ENCODE measurements at regions not wholly inside any gene's neighbourhood (a gene's known extent, or its start where the extent isn't known, plus 50 kb on each side); places are given as distances from the start of the nearest gene placed in this dataset.
"Not testable (repeated sequence)": the region's sequence is repeated elsewhere in the genome, so short reads cannot be mapped to it uniquely, and the experiment has no call there.

- H3K4me3 ChIP-seq (ENCODE audit: low read depth, low read length), result no peak overlapping the region
- DNase-seq (ENCODE audit: low read depth), result no peak
Observed at GRCh38 chr9:72440378-72440777, 75.4 kb upstream of the ZFAND5 start.

GRCh38 chr9:72433616-72434267 lies 68.7 kb upstream of the ZFAND5 start:
- not testable (repeated sequence) for H3K4me3 ChIP-seq (ENCODE audit: low read depth, low read length); DNase-seq (ENCODE audit: low read depth)

GRCh38 chr9:72431036-72431435 lies 66.0 kb upstream of the ZFAND5 start:
- no peak overlapping the region for H3K4me3 ChIP-seq (ENCODE audit: low read depth, low read length)
- no peak for DNase-seq (ENCODE audit: low read depth)

- H3K4me3 ChIP-seq (ENCODE audit: low read depth, low read length), result no peak overlapping the region
- DNase-seq (ENCODE audit: low read depth), result no peak
Observed at GRCh38 chr9:72428329-72428728, 63.3 kb upstream of the ZFAND5 start.

- no peak for DNase-seq (ENCODE audit: low read depth)
- no peak overlapping the region for H3K4me3 ChIP-seq (ENCODE audit: low read depth, low read length)
Observed at GRCh38 chr9:72427801-72428200, 62.8 kb upstream of the ZFAND5 start.

GRCh38 chr9:72424131-72424530 lies 59.1 kb upstream of the ZFAND5 start:
- DNase-seq (ENCODE audit: low read depth), result no peak
- no peak overlapping the region for H3K4me3 ChIP-seq (ENCODE audit: low read depth, low read length)

- DNase-seq (ENCODE audit: low read depth), result no peak
- no peak overlapping the region for H3K4me3 ChIP-seq (ENCODE audit: low read depth, low read length)
Observed at GRCh38 chr9:72422214-72422613, 57.2 kb upstream of the ZFAND5 start.

GRCh38 chr9:72420783-72421182 lies 55.8 kb upstream of the ZFAND5 start:
- no peak for DNase-seq (ENCODE audit: low read depth)
- H3K4me3 ChIP-seq (ENCODE audit: low read depth, low read length), result no peak overlapping the region

GRCh38 chr9:72415948-72416347 lies 50.9 kb upstream of the ZFAND5 start:
- DNase-seq (ENCODE audit: low read depth), result no peak
- no peak overlapping the region for H3K4me3 ChIP-seq (ENCODE audit: low read depth, low read length)

- no peak for DNase-seq (ENCODE audit: low read depth)
Observed at GRCh38 chr9:72415163-72415562, 50.2 kb upstream of the ZFAND5 start.

More at GRCh38 chr9:72415163-72415562, 50.2 kb upstream of the ZFAND5 start:
- no peak overlapping the region for H3K4me3 ChIP-seq (ENCODE audit: low read depth, low read length)

All from skeletal muscle cell (primary cell).